GM19035 (cell line): ENCODE measurements at regions not wholly inside any gene's neighbourhood (a gene's known extent, or its start where the extent isn't known, plus 50 kb on each side); places are given as distances from the start of the nearest gene placed in this dataset.

ENCODE experiments used
- ATAC-seq: cut with Tn5 transposase; IDR thresholded peaks from one replicate; pipeline ENCODE4 v1.9.1; 2021; ENCODE audit not compliant: unreplicated experiment

DNA sequence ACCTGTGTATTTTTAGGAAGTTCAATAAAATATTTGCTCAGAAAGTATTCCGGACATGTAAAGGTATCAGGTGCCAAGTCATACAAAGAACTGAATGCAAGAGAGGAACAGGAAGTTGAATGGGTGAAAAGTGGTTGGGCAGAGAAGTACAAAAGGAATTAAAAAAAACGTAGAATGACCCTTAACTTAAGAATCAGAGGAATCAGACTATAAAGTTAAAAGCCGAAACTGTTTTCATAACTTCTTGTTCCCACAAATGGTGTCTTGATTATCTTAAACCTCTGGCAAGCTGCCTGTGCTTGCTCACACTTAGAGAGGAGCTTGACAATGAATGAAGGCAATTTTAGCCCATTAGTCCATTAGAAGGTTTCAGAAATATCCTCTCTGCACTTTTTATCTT, 81.6 kb upstream of the HHIP start:
- ATAC-seq, result no peak

DNA sequence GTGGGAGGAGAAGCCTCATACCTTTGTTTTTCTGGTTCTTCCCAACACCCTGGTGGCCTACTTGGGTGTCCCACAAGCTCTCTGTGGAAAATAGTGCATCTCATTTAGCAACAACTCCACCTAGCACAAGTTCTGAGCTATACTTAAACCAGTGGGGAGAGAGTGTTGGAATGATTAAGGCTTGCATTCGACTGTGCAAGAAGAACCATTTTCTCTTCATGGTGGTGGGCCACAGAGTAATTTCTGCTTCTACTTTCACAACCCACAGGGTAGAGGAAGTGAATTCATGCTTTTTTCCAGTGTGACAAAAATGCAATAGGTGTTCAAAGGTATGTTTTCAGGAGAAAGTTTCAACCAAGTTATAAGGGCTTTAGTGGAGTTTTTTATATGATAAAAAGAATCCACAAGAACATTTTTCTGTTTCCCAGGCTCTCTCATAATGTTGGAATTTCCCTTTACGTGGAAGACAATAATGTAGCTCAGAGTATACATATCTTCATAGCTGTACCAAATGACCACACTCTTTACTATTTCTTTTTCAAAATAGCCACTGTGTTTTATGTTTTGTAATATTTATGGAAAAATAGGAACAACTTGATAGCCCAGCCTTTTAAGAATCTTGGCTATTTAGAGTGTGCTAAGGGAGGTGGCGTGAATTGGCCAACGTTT, 80.3 kb upstream of the HHIP start:
- ATAC-seq, result no peak

DNA sequence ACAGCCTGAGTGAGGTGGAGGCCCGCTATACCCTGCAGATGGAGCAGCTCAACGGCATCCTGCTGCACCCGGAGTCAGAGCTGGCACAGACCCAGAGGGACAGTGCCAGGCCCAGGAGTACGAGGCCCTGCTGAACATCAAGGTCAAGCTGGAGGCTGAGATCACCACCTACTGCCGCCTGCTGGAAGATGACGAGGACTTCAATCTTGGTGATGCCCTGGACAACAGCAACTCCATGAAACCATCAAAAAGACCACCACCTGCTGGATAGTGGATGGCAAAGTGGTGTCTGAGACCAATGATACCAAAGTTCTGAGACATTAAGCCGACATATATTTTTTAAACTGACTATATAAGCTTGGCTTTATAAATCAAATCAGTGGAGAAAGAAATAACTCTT, 73.3 kb upstream of the HHIP start:
- no peak for ATAC-seq

DNA sequence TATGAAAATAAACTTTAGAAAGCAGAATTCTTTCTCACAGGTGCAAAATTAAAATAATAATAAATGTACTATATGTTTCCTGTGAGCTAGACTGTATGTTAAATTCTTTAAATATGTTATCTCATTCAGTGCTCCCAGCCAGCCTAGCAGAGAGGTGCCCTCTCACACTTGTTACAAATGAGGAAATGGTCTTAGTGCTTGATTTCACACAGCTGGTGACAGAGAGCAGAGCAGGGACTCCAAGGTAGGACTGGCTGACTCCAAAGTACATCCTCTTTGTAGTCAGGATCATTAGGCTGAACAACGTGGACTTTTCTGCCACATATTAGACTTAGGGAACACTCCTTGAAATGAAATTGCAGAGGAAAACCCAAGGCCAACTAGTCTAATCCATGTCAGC, 72.0 kb upstream of the HHIP start:
- ATAC-seq, result no peak

DNA sequence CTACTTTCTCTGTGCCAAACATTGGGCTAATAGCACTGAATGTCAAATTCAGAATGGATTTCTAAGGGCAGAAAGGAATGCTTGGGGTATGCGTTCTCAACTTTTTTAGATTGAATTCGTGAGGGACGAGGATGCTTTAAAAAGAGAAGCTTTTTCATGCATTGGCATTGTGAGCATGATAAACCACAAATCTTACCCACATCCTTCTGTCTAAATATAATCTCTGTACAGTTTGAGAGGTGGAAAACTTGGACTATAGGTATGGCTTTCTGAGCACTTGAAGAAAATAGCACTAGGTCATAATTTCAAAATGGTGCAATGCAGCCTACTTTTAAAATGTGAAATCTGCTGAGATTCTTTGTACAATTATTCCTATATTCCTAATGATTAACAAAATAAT, 71.4 kb upstream of the HHIP start:
- no peak for ATAC-seq

DNA sequence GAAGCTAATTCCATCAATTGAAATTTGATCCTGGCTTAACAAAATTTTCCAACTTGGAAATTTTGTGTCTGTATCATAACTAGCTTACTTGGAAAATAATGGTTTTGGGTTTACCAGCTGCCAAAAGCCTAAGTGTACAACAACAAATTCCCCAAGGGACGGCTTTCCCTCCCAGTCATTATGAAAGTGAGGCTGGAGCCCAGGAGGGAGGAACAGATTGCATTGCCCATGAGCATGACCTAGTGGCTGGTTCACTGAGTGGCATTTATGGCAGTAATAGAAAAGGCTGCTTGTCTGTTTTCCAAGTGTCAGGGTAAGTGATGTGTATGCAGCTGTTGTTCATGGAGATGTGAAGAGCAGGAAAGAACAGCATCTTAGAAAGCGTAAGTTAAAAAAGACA, 70.8 kb upstream of the HHIP start:
- ATAC-seq, result no peak

DNA sequence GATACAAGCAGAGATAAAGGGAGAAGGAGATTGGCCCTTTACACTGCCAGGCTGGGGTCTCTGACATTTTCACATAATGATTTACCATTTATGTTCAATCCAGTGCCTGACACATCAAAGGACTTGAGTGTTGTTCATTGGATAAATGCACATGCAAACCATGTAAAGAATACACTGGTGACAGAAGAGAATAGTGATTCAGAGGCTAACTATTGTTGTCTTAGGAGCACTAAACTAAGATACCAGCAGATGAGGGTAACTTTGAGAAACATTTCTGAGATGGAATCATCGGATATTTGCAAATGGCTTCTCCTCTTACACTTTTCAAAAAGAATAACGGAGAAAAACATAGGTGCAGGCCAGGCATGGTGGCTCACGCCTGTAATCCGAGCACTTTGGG, 67.3 kb upstream of the HHIP start:
- ATAC-seq, result no peak

DNA sequence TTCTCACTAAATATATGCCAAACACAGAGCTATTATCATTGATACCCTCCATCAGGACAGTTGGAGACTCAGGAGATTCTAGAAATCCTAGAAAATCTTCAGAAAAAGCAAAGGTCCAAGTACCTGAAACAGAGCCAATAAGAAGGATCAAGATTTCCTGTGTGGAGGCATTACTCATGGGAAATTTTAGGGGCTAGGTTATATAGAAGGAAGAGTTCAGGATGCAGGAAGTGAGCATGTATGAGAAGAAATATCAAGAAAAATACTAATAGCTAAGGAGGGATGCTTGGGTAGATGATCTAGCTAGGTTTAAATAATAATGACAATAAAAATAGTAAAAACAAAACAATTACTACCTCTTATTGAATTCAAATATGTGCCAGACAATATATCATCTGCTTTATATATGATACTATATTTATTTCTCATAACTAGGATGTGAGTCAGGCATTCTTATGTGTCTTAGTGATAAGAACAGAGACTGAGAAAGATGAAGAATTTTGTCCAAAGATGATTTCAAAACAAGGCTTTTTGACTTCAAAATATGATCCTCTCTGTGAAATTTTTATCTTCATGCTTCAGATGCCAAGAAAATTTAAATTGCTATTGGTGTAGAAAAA, 66.4 kb upstream of the HHIP start:
- ATAC-seq, result no peak

DNA sequence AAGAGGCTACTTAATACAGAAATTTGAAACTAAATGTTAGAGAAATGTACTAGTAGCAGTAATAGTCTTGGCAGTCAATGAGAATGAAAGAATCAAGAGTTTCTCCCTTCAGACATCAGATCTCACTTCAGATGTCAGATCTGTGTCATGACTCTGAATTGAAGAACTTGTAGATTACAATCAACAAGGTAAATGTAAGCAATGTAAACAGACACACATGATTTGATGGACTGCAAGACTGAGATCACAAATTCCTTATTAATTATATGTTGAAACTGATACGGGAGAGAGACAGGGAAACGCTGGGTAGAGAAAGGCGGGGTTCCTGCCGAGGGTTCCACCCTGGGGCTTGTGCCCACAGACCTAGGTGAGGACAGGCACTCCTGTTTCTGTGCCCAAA, 65.5 kb upstream of the HHIP start:
- ATAC-seq, result no peak

DNA sequence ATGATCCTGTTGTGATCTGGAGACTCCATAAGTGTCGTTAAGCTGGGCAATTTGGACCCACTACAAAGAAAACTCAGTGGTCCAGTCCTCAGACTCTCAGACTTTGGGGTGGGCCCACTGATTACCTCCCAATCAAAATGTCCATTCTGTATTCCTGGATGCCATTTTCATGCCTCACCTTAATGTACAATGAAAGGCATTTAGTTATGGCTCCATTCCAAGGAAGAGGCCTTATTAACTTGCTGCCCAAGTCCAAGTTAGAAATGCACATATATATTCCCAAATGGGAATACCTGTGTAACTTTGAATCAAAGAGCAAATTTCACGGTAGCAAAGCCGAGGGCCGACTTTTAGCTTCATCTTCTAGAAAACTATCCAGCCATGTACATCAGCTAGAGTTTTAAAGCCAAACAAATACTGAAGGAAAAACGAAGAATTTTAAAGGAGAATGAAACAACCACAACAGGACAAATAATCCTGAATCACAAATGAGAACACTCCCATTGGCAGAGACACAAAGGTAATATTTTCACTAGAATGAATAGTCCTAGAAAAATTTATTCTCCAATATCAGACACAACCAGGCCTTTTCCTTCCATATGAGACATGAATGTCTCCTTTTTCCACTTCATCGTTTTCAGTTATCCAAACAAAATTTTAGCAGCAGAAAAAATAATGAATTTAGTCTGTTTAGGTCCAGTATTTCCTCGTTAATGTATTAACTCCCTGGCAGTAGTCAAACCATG, 63.7 kb upstream of the HHIP start:
- no peak for ATAC-seq

DNA sequence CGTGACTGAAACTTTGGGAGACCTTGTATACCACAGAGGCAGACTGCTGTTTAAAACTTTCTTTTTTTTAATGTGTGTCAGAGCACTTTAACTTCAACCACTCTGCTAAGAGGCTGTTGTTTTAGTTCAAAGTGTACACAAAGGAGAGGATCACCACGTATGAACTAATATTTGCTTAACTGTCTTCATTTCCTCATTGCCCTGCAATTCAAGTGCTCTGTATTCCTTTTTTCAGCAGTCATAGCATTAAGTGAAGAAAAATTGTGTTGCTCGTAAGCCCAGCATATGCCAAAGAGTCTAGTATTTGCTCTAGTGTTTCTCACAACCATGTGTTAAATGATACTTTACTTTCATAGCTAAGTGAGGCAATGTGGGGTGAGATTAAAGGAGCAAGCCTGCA, 63.0 kb upstream of the HHIP start:
- ATAC-seq, result no peak

DNA sequence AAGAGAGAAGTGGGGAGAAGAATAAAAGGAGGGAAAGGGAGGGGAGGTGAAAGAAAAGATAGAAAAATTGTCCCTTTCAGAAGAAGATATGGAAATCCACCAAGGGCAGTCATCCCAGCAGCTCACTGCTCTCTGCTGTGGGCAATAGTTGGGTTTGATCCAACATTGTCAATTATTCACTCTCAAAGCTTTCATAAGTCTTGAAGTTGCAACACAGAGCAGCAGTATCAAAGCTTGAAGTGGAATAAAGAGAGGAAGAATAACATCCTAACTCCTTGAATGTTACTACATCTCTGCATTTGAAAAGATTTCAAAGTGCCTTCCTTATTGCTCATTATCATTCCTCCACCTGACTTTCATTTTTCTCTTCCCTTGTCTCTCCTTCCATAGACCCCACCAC, 62.3 kb upstream of the HHIP start:
- ATAC-seq, result no peak

DNA sequence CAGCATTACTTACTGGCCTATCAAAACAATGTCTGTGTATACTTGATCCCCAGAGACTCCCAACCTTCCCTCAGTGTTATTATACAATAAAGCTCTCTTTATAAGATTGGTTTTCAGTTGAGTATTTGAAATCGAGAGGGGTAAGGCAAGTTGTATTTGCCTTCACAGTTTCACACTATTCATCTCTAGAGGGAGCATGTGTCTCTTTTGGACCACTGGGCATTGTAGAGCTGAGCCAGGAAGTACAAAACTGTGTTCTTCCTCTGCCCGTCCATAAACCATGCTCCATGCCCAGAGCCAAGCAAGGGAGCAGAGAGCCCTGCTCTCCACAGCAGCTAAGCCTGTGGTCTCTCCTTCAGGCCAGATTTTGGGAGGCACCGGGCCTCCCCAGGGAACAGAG, 61.5 kb upstream of the HHIP start:
- no peak for ATAC-seq

DNA sequence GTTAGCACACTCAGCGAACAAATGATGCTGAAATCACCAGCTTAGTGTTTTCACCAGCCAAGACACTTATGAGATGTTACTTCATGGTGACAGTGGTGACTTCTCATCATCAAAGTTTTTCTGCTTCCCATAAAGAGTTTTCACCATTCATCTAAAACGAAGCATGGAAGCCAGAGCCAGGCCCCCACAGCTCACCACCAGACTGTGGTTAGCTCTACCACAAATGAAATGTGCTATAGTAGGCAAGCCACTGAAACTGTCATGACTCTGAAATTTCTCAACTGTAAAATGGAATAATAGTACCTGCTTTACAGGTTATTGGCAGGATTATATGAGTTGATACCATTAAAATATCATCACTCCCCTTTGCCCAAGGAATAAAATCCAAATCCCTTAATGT, 56.4 kb upstream of the HHIP start:
- ATAC-seq, result no peak

DNA sequence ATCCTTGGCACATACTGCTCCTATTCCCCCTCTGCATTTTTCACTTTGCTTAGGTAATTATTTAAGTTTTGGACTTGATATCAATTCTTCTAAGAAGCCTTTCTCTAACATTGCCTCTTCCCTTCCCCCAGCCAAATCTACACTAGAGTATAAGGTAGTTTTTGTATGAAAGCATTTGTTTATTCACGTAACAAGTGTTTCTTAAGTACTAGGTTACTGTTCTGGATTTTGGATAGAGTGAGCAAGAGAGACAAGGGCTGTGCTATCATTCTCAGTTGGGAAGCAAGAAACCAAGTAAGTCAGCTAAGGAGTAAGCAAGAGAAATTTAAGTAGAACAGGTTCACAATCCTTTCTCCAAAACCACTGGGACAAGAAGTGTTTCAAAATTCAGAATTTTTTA, 55.9 kb upstream of the HHIP start:
- ATAC-seq, result no peak

DNA sequence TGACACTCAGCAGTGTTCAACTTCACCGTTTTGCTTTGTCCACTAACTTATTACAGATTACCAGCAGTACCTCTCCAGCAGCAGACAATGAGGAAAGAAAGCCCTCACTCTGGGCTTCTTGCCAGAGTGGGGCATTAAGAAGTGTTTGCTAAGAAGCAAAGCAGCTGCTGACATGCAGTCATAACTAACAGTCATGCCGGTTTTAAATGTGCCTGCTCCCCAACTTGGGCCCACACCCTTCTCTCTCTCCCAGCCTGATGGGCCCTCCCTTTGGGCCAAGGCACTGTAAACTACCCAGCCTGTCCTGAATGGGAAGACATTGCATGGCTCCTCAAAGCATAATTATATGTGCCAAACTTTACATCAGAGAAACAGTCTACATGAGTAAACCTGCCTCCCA, 54.6 kb upstream of the HHIP start:
- ATAC-seq, result no peak

DNA sequence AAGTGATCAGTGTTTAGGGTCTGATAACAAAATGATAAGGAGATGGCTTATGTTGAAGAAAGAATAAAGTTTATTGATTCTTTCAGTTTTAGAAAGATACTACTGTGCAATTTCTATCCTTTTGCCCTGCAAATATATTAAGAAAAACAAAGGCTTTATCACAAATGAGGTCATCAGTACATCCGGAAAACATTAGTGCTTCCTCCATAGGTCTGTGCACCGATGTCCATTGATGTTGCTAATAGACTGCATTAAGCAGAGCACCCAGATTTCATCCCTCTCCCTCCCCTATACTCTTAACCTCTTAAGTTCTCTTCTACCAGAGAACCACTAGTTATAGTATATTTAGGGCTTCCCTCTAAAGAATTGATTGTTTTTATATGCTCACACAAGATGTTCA, 53.7 kb upstream of the HHIP start:
- ATAC-seq, result no peak

DNA sequence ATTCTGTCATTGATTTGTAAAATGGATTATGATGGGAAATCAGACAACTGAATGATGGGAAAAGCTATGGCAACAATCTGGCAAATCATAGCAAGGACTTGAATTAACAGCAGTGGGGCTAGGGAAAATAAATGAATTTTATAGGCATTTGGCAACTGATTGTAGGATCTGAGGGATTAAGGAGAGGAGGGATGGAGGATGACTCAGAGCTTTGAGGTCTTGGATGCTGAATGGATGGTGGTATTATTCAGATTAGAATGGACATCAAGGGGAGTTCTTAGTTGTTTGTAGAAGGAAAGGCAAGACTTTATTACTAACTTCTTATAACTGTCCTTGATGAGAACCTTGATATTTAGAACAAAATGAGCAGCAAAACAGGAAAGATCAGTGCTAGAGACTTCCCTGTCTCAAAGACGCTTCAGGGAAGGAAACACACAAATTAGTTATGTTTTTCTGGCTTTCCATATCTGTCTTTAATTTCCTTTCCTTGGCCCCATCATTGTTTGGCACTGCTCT, 51.4 kb upstream of the HHIP start:
- ATAC-seq, result no peak

DNA sequence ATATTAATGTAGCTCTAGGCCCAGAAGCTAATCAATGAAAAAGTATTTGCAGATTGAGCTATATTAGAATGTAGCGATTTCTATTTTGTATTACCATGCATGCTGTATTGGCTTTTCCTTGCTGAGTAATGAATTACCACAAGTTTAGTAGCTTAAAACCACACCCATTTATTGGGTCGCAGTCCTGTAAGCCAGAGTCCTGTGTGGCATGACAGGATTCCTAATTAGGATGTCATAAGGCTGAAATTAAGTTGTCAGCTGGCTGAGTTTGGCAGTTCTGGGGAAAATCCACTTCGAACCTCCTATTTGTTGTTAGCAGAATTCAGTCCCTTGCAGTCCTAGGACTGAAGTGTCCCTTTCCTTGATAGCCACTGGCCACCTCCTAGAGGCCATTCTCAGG, 50.3 kb upstream of the HHIP start:
- no peak for ATAC-seq
